IMR-90 (cell line): ENCODE measurements at regions not wholly inside any gene's neighbourhood (a gene's known extent, or its start where the extent isn't known, plus 50 kb on each side); places are given as distances from the start of the nearest gene placed in this dataset.

Experiments
- ATAC-seq: fragments of 200-7000 bp; cut with Tn5 transposase; 2 replicates; pipeline ENCODE4 v1.9.1; 2020; ENCODE audit warnings: low read depth, mild to moderate bottlenecking, moderate library complexity
- BruUV-seq: library from RNA; stranded (reverse); fragments of 400-500 nt; replicated peaks from 2 replicates; lab custom pipeline; 2021; lab: Mats Ljungman, UMichigan
- CTCF ChIA-PET: fragments of 300-600 bp; formaldehyde crosslinking; extraction: SDS; loops from one replicate; lab custom pipeline; 2021; ENCODE audit warnings: antibody characterized with exemption; lab: Yijun Ruan, JAX
- POLR2A ChIA-PET: fragments of 300-600 bp; sonication (Branson Sonifier 250); formaldehyde crosslinking; loops from one replicate; lab custom pipeline; 2022; ENCODE audit warnings: antibody characterized with exemption; ENCODE audit not compliant: unreplicated experiment; lab: Charles Lee
- DNase-seq: peaks from one replicate; pipeline ENCODE4 v3.0.0; 2013
- H2AFZ ChIP-seq: replicated peaks from 2 replicates; pipeline ENCODE3; 2013; ENCODE audit warnings: low read length, mild to moderate bottlenecking; ENCODE audit not compliant: poor library complexity
- H2AK5ac ChIP-seq: 2 replicates; pipeline ENCODE4 v1.6.1; 2013; ENCODE audit warnings: low read depth, low read length, inconsistent platforms
- H2AK9ac ChIP-seq: replicated peaks from 2 replicates; pipeline ENCODE3; 2013; ENCODE audit warnings: mild to moderate bottlenecking, low read depth, low read length, moderate library complexity; ENCODE audit not compliant: poor library complexity
- H2BK120ac ChIP-seq: 2 replicates; pipeline ENCODE4 v1.6.1; 2013; ENCODE audit warnings: low read depth, low read length, inconsistent platforms
- H2BK15ac ChIP-seq: 3 replicates; pipeline ENCODE4 v1.6.1; 2013; ENCODE audit warnings: low read depth, low read length, inconsistent platforms
- H2BK20ac ChIP-seq: 2 replicates; pipeline ENCODE4 v1.6.1; 2013; ENCODE audit warnings: low read depth, mild to moderate bottlenecking, inconsistent platforms, low read length, moderate library complexity
- H2BK5ac ChIP-seq: 2 replicates; pipeline ENCODE4 v1.6.1; 2013; ENCODE audit warnings: mild to moderate bottlenecking, low read depth, low read length, inconsistent platforms; ENCODE audit not compliant: poor library complexity, severe bottlenecking
- H3K14ac ChIP-seq: replicated peaks from 2 replicates; pipeline ENCODE4 v1.6.1; 2013; ENCODE audit warnings: low read depth, low read length, inconsistent platforms
- H3K18ac ChIP-seq: 2 replicates; pipeline ENCODE4 v1.6.1; 2013; ENCODE audit warnings: low read depth, low read length, control low read depth
- H3K23ac ChIP-seq: 2 replicates; pipeline ENCODE4 v1.6.1; 2013; ENCODE audit warnings: low read depth, low read length, inconsistent platforms
- H3K27ac ChIP-seq: 2 replicates; pipeline ENCODE4 v1.5.1; 2013; ENCODE audit warnings: mild to moderate bottlenecking, control low read depth, low read length; ENCODE audit not compliant: insufficient read depth
- H3K27me3 ChIP-seq: 2 replicates; pipeline ENCODE4 v1.6.1; 2013; ENCODE audit warnings: low read length; ENCODE audit not compliant: control insufficient read depth, insufficient read depth
- H3K36me3 ChIP-seq: 2 replicates; pipeline ENCODE4 v1.6.1; 2013; ENCODE audit warnings: low read length, mixed read lengths; ENCODE audit not compliant: control insufficient read depth, insufficient read depth
- H3K4ac ChIP-seq: 2 replicates; pipeline ENCODE4 v1.6.1; 2013; ENCODE audit warnings: low read depth, low read length, inconsistent platforms
- H3K4me1 ChIP-seq: 2 replicates; pipeline ENCODE4 v1.6.1; 2013; ENCODE audit warnings: low read length, mixed read lengths; ENCODE audit not compliant: control insufficient read depth, insufficient read depth
- H3K4me2 ChIP-seq: 2 replicates; pipeline ENCODE4 v1.6.1; 2013; ENCODE audit warnings: low read depth, mild to moderate bottlenecking, control low read depth, low read length, moderate library complexity
- H3K4me3 ChIP-seq: 2 replicates; pipeline ENCODE4 v1.5.1; 2013; ENCODE audit warnings: low read depth, mild to moderate bottlenecking, control low read depth, low read length, moderate library complexity; ENCODE audit not compliant: insufficient read depth
- H3K56ac ChIP-seq: 2 replicates; pipeline ENCODE4 v1.6.1; 2013; ENCODE audit warnings: low read length, inconsistent platforms; ENCODE audit not compliant: insufficient read depth; ENCODE audit errors: extremely low read depth
- H3K79me1 ChIP-seq, 2 experiments: 2 replicates each; pipeline ENCODE4 v1.6.1; 2013; ENCODE audit warnings: low read length in 2 of 2, inconsistent platforms in 1 of 2, low read depth in 1 of 2
- H3K9ac ChIP-seq: 2 replicates; pipeline ENCODE4 v1.6.1; 2013; ENCODE audit warnings: low read depth, low read length, control low read depth
- H3K9me1 ChIP-seq: 2 replicates; pipeline ENCODE4 v1.6.1; 2013; ENCODE audit warnings: low read length, inconsistent platforms; ENCODE audit not compliant: insufficient read depth
- H3K9me3 ChIP-seq: 2 replicates; pipeline ENCODE4 v1.6.1; 2013; ENCODE audit warnings: low read length; ENCODE audit not compliant: control insufficient read depth, insufficient read depth
- H4K20me1 ChIP-seq: 2 replicates; pipeline ENCODE4 v1.6.1; 2013; ENCODE audit warnings: low read length, inconsistent platforms; ENCODE audit not compliant: insufficient read depth
- H4K5ac ChIP-seq: 2 replicates; pipeline ENCODE4 v1.6.1; 2013; ENCODE audit warnings: mild to moderate bottlenecking, low read depth, low read length, control low read depth
- H4K8ac ChIP-seq, 2 experiments: 2 replicates each; pipeline ENCODE4 v1.6.1; 2013; ENCODE audit warnings: low read depth in 2 of 2, low read length in 2 of 2, control low read depth in 1 of 2, inconsistent platforms in 1 of 2
- H4K91ac ChIP-seq: 2 replicates; pipeline ENCODE4 v1.6.1; 2013; ENCODE audit warnings: low read depth, low read length, inconsistent platforms; ENCODE audit not compliant: insufficient read depth
- MAFK ChIP-seq: IDR thresholded peaks from 2 replicates; pipeline ENCODE4 v1.6.1; 2012; ENCODE audit warnings: low read depth, low read length, improper control_type of control experiment
- WGBS, 2 experiments: methylation state at CpG; one replicate each; pipeline versions ENCODE4 v1.1.5 to v1.1.7; 2013; ENCODE audit warnings: missing lambda C conversion rate in 2 of 2; ENCODE audit not compliant: insufficient read length in 1 of 2; ENCODE audit errors: extremely low coverage in 2 of 2; 5-methylcytosine and 5-hydroxymethylcytosine counted together
- dilution Hi-C: fragments of 300-500 bp; cut with HindIII; formaldehyde crosslinking; loops from one replicate; pipeline ENCODE4 v1.14.3; 2018; ENCODE audit warnings: low sequenced_read_pairs; ENCODE audit not compliant: unreplicated experiment
- in situ Hi-C: fragments of 300-500 bp; cut with MboI; formaldehyde crosslinking; loops from 3 replicates; pipeline ENCODE4 v1.14.3; 2019; ENCODE audit warnings: low sequenced_read_pairs, inconsistent platforms, mixed read lengths
- intact Hi-C: fragments of 100-400 bp; cut with micrococcal nuclease; formaldehyde crosslinking; loops from 2 replicates; pipeline ENCODE4 v1.10.0; 2022

DNA sequence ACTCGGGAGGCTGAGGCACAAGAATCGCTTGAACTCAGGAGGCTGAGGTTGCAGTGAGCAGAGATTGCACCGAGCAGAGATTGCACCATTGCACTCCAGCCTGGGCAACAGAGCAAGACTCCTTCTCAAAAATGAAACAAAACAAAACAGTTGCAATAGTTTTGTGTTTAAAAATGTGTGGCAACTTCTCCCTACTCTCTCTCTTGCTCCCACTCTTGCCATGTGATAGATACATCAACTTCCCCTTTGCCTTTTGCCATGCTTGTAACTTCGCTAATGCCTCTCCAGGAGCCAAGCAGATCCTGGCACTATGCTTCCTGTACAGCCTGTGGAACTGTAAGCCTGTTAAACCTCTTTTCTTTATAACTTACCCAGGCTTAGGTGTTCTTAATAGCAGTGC lies 52.5 kb upstream of the INTU start:
- in situ Hi-C loops (no loop called here), intact Hi-C loops (no loop called here), dilution Hi-C loops (no loop called here)
- no peak overlapping the region for H2BK5ac ChIP-seq
- no TSS peak for BruUV-seq
- no peak for TF ChIP-seq MAFK
- no peak overlapping the region for H3K4me2 ChIP-seq
- no peak overlapping the region for H2AFZ ChIP-seq
- H3K56ac ChIP-seq = no peak overlapping the region
- H2BK20ac ChIP-seq = no peak overlapping the region
- H3K36me3 ChIP-seq = no peaks in the 10 kb centered on the region
- no peak overlapping the region for H3K4me3 ChIP-seq
- H3K9me1 ChIP-seq = 0 out of 2 replicates have a peak, but pooled peaks cover 3% of the 10 kb centered on the region
- H4K8ac ChIP-seq = no peak overlapping the region
- H2BK120ac ChIP-seq = no peak overlapping the region
- H4K20me1 ChIP-seq = no peaks in the 10 kb centered on the region
- H3K9me3 ChIP-seq = no peaks in the 10 kb centered on the region
- ChIA-PET CTCF (no interaction called here), POLR2A (no interaction called here)
- H3K18ac ChIP-seq = no peak overlapping the region
- WGBS, 2 experiments = 80% methylated on average over 1 of the region's 4 CpGs; no CpG with 5 or more reads in 1 of the 2 experiments
- no peak overlapping the region for H4K5ac ChIP-seq
- ATAC-seq (no peak), DNase-seq (no peak)
- no peak overlapping the region for H4K91ac ChIP-seq
- no peak overlapping the region for H3K14ac ChIP-seq
- H3K4ac ChIP-seq = no peak overlapping the region
- H3K23ac ChIP-seq = no peak overlapping the region
- no peak overlapping the region for H2BK15ac ChIP-seq
- no peaks in the 10 kb centered on the region for H3K79me1 ChIP-seq
- no peak overlapping the region for H2AK9ac ChIP-seq
- H2AK5ac ChIP-seq = no peak overlapping the region
- no peaks in the 10 kb centered on the region for H3K27me3 ChIP-seq
- no peaks in the 10 kb centered on the region for H3K4me1 ChIP-seq
- no peak overlapping the region for H3K9ac ChIP-seq
- no peak overlapping the region for H3K27ac ChIP-seq
